GM12878 (cell line): ENCODE measurements at regions not wholly inside any gene's neighbourhood (a gene's known extent, or its start where the extent isn't known, plus 50 kb on each side); places are given as distances from the start of the nearest gene placed in this dataset.

Source experiments
- GABPA ChIP-seq: IDR thresholded peaks from 2 replicates; pipeline ENCODE4 v1.6.1; 2014; ENCODE audit warnings: antibody characterized with exemption, low read depth, mild to moderate bottlenecking, inconsistent platforms
- MTA3 ChIP-seq: IDR thresholded peaks from 2 replicates; pipeline ENCODE4 v1.6.1; 2012; ENCODE audit warnings: low read length, inconsistent platforms, borderline replicate concordance
- TF ChIP-seq, protein P1 (sequence below): fragments of 450-650 bp; formaldehyde crosslinking; IDR thresholded peaks from 2 replicates; pipeline ENCODE4 v1.5.0; 2022; ENCODE audit warnings: mild to moderate bottlenecking, missing genetic modification characterization
- TF ChIP-seq, protein P2 (sequence below): fragments of 450-650 bp; formaldehyde crosslinking; IDR thresholded peaks from 2 replicates; pipeline ENCODE4 v1.4.0; 2020; ENCODE audit warnings: mild to moderate bottlenecking, moderate library complexity

DNA sequence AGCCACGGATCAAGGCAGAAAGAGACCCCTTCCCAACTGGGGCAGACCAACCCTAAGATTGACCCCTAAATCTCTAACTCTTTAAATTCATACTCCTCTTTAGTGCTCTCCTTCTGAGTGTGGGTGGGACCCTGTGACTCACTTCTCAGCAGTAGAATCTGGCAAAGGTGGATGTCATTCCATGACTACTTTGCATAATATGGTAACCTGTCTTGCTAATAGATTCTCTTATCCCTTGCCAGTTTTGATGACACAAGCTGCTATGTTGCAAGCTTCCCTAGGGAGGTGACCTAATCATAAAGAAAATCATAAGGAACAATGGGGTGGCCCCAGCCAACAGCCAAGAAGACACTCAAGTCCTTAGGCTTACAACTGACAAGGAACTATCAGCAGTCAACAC, 155.4 kb upstream of the VWC2 start:
- TF ChIP-seq, protein P1, sequence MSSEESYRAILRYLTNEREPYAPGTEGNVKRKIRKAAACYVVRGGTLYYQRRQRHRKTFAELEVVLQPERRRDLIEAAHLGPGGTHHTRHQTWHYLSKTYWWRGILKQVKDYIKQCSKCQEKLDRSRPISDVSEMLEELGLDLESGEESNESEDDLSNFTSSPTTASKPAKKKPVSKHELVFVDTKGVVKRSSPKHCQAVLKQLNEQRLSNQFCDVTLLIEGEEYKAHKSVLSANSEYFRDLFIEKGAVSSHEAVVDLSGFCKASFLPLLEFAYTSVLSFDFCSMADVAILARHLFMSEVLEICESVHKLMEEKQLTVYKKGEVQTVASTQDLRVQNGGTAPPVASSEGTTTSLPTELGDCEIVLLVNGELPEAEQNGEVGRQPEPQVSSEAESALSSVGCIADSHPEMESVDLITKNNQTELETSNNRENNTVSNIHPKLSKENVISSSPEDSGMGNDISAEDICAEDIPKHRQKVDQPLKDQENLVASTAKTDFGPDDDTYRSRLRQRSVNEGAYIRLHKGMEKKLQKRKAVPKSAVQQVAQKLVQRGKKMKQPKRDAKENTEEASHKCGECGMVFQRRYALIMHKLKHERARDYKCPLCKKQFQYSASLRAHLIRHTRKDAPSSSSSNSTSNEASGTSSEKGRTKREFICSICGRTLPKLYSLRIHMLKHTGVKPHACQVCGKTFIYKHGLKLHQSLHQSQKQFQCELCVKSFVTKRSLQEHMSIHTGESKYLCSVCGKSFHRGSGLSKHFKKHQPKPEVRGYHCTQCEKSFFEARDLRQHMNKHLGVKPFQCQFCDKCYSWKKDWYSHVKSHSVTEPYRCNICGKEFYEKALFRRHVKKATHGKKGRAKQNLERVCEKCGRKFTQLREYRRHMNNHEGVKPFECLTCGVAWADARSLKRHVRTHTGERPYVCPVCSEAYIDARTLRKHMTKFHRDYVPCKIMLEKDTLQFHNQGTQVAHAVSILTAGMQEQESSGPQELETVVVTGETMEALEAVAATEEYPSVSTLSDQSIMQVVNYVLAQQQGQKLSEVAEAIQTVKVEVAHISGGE (CRISPR knock-in tag) = no peak
- TF ChIP-seq GABPA (no peak), MTA3 (no peak)
- TF ChIP-seq, protein P2, sequence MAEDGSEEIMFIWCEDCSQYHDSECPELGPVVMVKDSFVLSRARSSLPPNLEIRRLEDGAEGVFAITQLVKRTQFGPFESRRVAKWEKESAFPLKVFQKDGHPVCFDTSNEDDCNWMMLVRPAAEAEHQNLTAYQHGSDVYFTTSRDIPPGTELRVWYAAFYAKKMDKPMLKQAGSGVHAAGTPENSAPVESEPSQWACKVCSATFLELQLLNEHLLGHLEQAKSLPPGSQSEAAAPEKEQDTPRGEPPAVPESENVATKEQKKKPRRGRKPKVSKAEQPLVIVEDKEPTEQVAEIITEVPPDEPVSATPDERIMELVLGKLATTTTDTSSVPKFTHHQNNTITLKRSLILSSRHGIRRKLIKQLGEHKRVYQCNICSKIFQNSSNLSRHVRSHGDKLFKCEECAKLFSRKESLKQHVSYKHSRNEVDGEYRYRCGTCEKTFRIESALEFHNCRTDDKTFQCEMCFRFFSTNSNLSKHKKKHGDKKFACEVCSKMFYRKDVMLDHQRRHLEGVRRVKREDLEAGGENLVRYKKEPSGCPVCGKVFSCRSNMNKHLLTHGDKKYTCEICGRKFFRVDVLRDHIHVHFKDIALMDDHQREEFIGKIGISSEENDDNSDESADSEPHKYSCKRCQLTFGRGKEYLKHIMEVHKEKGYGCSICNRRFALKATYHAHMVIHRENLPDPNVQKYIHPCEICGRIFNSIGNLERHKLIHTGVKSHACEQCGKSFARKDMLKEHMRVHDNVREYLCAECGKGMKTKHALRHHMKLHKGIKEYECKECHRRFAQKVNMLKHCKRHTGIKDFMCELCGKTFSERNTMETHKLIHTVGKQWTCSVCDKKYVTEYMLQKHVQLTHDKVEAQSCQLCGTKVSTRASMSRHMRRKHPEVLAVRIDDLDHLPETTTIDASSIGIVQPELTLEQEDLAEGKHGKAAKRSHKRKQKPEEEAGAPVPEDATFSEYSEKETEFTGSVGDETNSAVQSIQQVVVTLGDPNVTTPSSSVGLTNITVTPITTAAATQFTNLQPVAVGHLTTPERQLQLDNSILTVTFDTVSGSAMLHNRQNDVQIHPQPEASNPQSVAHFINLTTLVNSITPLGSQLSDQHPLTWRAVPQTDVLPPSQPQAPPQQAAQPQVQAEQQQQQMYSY (CRISPR knock-in tag) = no peak
